ENCODE measurements at regions not wholly inside any gene's neighbourhood (a gene's known extent, or its start where the extent isn't known, plus 50 kb on each side); places are given as distances from the start of the nearest gene placed in this dataset.
A peak's percentile ranks its signal among the peaks of the same experiment; 100 is the strongest.
"Not testable (repeated sequence)": the region's sequence is repeated elsewhere in the genome, so short reads cannot be mapped to it uniquely, and the experiment has no call there.

GRCh38 chr2:111355823-111356511, 235.3 kb downstream of the BCL2L11 start:
- DNase-seq (ENCODE audit: low read depth), result not testable (repeated sequence)

GRCh38 chr2:111356512-111357031, 235.9 kb downstream of the BCL2L11 start:
- not testable (repeated sequence) for H3K4me3 ChIP-seq (ENCODE audit: low read length); H3K4me1 ChIP-seq (ENCODE audit: control insufficient read depth, insufficient read depth, low read length); H3K9ac ChIP-seq (ENCODE audit: low read length); H3K9me3 ChIP-seq (ENCODE audit: control insufficient read depth, low read length); H3K27me3 ChIP-seq (replicated peaks; ENCODE audit: control insufficient read depth, insufficient read depth, low read length); H3K36me3 ChIP-seq (ENCODE audit: control insufficient read depth, insufficient read depth, low read length, severe bottlenecking)
- DNase-seq (ENCODE audit: low read depth), result peak; percentile 3

More at GRCh38 chr2:111355823-111356511, 235.3 kb downstream of the BCL2L11 start:
- H3K9ac ChIP-seq (ENCODE audit: low read length); H3K9me3 ChIP-seq (ENCODE audit: control insufficient read depth, low read length); H3K4me1 ChIP-seq (ENCODE audit: control insufficient read depth, insufficient read depth, low read length); H3K36me3 ChIP-seq (ENCODE audit: control insufficient read depth, insufficient read depth, low read length, severe bottlenecking); H3K27me3 ChIP-seq (replicated peaks; ENCODE audit: control insufficient read depth, insufficient read depth, low read length); H3K4me3 ChIP-seq (ENCODE audit: low read length): not testable (repeated sequence)

GRCh38 chr2:111365986-111366640, 245.4 kb downstream of the BCL2L11 start:
- not testable (repeated sequence) for H3K4me1 ChIP-seq (ENCODE audit: control insufficient read depth, insufficient read depth, low read length); H3K27me3 ChIP-seq (replicated peaks; ENCODE audit: control insufficient read depth, insufficient read depth, low read length); H3K36me3 ChIP-seq (ENCODE audit: control insufficient read depth, insufficient read depth, low read length, severe bottlenecking); H3K9me3 ChIP-seq (ENCODE audit: control insufficient read depth, low read length); DNase-seq (ENCODE audit: low read depth); H3K9ac ChIP-seq (ENCODE audit: low read length)
- peak overlapping the region; percentile 61 for H3K4me3 ChIP-seq (ENCODE audit: low read length)

GRCh38 chr2:111366641-111367029, 245.9 kb downstream of the BCL2L11 start:
- not testable (repeated sequence) for H3K9ac ChIP-seq (ENCODE audit: low read length); DNase-seq (ENCODE audit: low read depth); H3K27me3 ChIP-seq (replicated peaks; ENCODE audit: control insufficient read depth, insufficient read depth, low read length); H3K36me3 ChIP-seq (ENCODE audit: control insufficient read depth, insufficient read depth, low read length, severe bottlenecking); H3K9me3 ChIP-seq (ENCODE audit: control insufficient read depth, low read length); H3K4me1 ChIP-seq (ENCODE audit: control insufficient read depth, insufficient read depth, low read length)
- H3K4me3 ChIP-seq (ENCODE audit: low read length), result peak overlapping the region; percentile 61

- not testable (repeated sequence) for H3K9me3 ChIP-seq (ENCODE audit: control insufficient read depth, low read length); H3K9ac ChIP-seq (ENCODE audit: low read length); H3K4me3 ChIP-seq (ENCODE audit: low read length); DNase-seq (ENCODE audit: low read depth); H3K36me3 ChIP-seq (ENCODE audit: control insufficient read depth, insufficient read depth, low read length, severe bottlenecking); H3K4me1 ChIP-seq (ENCODE audit: control insufficient read depth, insufficient read depth, low read length); H3K27me3 ChIP-seq (replicated peaks; ENCODE audit: control insufficient read depth, insufficient read depth, low read length)
Measured at GRCh38 chr2:111367080-111367479, 246.4 kb downstream of the BCL2L11 start.

DNA sequence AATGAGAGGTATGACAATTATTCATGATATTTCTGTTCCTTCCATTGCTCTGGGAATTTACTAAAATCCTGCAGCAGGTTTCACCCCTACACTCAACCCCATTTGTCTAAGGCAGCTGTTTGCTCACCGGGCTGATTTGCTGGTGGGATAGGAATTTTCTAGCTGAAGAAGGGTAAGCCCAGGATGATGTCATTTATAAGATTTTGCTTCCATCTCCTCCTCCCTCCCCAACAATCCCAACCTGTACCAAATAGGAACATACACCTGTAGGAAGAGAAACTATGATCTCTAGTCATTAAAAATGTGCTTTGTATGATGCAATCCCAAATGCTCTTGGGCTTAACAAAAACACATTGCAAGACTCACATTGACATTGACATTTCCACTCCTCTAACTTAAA, 247.2 kb downstream of the BCL2L11 start:
- H3K4me3 ChIP-seq (ENCODE audit: low read length); H3K27me3 ChIP-seq (replicated peaks; ENCODE audit: control insufficient read depth, insufficient read depth, low read length); H3K9ac ChIP-seq (ENCODE audit: low read length); H3K36me3 ChIP-seq (ENCODE audit: control insufficient read depth, insufficient read depth, low read length, severe bottlenecking); H3K4me1 ChIP-seq (ENCODE audit: control insufficient read depth, insufficient read depth, low read length); H3K9me3 ChIP-seq (ENCODE audit: control insufficient read depth, low read length): not testable (repeated sequence)
- peak; percentile 28 for DNase-seq (ENCODE audit: low read depth)

GRCh38 chr2:111368288-111368687, 247.6 kb downstream of the BCL2L11 start:
- H3K9ac ChIP-seq (ENCODE audit: low read length); H3K27me3 ChIP-seq (replicated peaks; ENCODE audit: control insufficient read depth, insufficient read depth, low read length); H3K4me1 ChIP-seq (ENCODE audit: control insufficient read depth, insufficient read depth, low read length); H3K4me3 ChIP-seq (ENCODE audit: low read length); H3K36me3 ChIP-seq (ENCODE audit: control insufficient read depth, insufficient read depth, low read length, severe bottlenecking); H3K9me3 ChIP-seq (ENCODE audit: control insufficient read depth, low read length); DNase-seq (ENCODE audit: low read depth): not testable (repeated sequence)

GRCh38 chr2:111373060-111373459, 252.3 kb downstream of the BCL2L11 start:
- not testable (repeated sequence) for H3K27me3 ChIP-seq (replicated peaks; ENCODE audit: control insufficient read depth, insufficient read depth, low read length); H3K36me3 ChIP-seq (ENCODE audit: control insufficient read depth, insufficient read depth, low read length, severe bottlenecking); DNase-seq (ENCODE audit: low read depth); H3K4me3 ChIP-seq (ENCODE audit: low read length); H3K9me3 ChIP-seq (ENCODE audit: control insufficient read depth, low read length); H3K4me1 ChIP-seq (ENCODE audit: control insufficient read depth, insufficient read depth, low read length); H3K9ac ChIP-seq (ENCODE audit: low read length)

GRCh38 chr2:111373989-111374388, 253.3 kb downstream of the BCL2L11 start:
- DNase-seq (ENCODE audit: low read depth); H3K36me3 ChIP-seq (ENCODE audit: control insufficient read depth, insufficient read depth, low read length, severe bottlenecking); H3K27me3 ChIP-seq (replicated peaks; ENCODE audit: control insufficient read depth, insufficient read depth, low read length); H3K4me3 ChIP-seq (ENCODE audit: low read length); H3K9me3 ChIP-seq (ENCODE audit: control insufficient read depth, low read length); H3K9ac ChIP-seq (ENCODE audit: low read length); H3K4me1 ChIP-seq (ENCODE audit: control insufficient read depth, insufficient read depth, low read length): not testable (repeated sequence)

DNA sequence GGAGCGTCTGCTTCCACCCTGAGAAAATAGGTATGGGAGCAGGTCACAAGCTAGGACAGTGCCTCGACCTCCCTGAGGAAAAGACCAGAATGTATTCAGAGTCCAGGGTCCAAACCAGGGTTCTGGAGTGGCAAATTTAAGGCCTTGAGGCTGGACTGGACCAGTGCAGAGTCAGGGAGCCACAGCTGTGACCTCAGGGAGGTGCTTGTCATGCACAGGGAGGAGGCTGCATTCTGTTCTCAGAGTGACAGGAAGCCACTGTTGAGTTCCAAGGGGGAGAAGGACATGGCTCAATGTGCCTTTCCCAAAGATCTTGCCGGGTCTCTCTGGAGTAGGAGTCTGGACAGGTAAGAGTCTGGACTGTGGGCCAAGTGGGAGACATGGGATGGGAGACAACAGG, 254.0 kb downstream of the BCL2L11 start:
- not testable (repeated sequence) for H3K9me3 ChIP-seq (ENCODE audit: control insufficient read depth, low read length); H3K36me3 ChIP-seq (ENCODE audit: control insufficient read depth, insufficient read depth, low read length, severe bottlenecking); H3K4me1 ChIP-seq (ENCODE audit: control insufficient read depth, insufficient read depth, low read length); H3K4me3 ChIP-seq (ENCODE audit: low read length); H3K9ac ChIP-seq (ENCODE audit: low read length); DNase-seq (ENCODE audit: low read depth); H3K27me3 ChIP-seq (replicated peaks; ENCODE audit: control insufficient read depth, insufficient read depth, low read length)

GRCh38 chr2:111375320-111375883, 254.7 kb downstream of the BCL2L11 start:
- DNase-seq (ENCODE audit: low read depth); H3K9ac ChIP-seq (ENCODE audit: low read length); H3K27me3 ChIP-seq (replicated peaks; ENCODE audit: control insufficient read depth, insufficient read depth, low read length); H3K36me3 ChIP-seq (ENCODE audit: control insufficient read depth, insufficient read depth, low read length, severe bottlenecking); H3K4me1 ChIP-seq (ENCODE audit: control insufficient read depth, insufficient read depth, low read length); H3K4me3 ChIP-seq (ENCODE audit: low read length); H3K9me3 ChIP-seq (ENCODE audit: control insufficient read depth, low read length): not testable (repeated sequence)

Data from adipocyte (in vitro differentiated cells).